DMS79 (cell line): ENCODE measurements at regions not wholly inside any gene's neighbourhood (a gene's known extent, or its start where the extent isn't known, plus 50 kb on each side); places are given as distances from the start of the nearest gene placed in this dataset.

Experiments used
- DNase-seq: peaks from one replicate; lab custom pipeline; 2025; lab: John Stamatoyannopoulos, UW

DNA sequence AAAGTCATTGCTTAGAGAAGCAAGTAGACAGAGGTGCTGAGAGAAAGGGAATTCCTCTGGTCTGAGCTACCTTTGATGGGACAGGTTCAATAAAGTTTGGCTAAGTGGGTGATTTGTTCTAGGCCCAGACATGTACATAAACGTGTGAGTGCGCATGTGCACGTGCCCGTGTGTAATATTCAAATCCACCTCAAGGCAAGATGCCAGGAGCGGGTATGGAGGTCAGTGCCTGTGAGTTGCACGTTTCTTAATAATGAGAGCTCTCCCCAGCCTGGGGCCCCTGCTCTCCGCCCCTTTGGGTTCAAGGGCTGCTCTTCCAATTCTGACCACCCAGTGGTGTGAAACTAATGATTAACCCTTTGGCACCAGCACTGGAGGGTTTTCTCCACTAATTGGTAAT lies 53.8 kb upstream of the LMO4 start:
- DNase-seq, result no peak

DNA sequence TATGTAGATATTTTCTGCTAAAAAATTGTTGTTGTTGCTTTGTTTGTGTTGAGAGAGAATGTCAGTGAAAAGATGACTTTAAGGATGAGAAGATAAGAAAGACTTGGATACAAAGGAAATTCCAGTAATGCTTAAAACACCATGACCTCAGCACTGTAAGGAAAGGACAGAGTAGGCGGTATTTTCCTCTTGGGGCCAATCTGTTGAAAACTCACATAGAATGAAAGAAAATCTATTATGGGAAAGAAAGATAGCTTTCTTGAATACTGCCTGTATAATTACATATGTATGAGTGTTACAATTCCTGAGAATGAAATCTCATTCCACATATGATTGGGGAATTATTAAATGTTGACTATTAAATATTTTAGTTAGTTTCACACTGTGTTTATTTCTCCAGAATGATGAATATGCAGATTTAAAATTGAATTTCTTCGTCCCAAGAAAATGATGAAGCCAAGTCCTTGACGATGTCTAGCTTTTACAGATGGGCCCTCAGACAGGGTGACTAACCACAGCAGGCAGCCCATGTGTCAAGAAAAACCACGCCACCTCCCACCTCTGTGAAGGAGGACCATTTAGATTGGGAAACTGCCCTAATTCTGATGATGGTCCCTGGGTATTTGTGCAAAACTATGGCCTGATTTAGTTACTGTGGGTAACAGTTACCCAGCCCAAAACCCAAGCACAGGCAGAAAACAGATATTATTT lies 49.7 kb upstream of the LMO4 start:
- DNase-seq, result no peak
